HG03354 (cell line): ENCODE measurements at regions not wholly inside any gene's neighbourhood (a gene's known extent, or its start where the extent isn't known, plus 50 kb on each side); places are given as distances from the start of the nearest gene placed in this dataset.

Experiments used
- ATAC-seq: cut with Tn5 transposase; IDR thresholded peaks from one replicate; pipeline ENCODE4 v1.9.1; 2021; ENCODE audit warnings: mild to moderate bottlenecking; ENCODE audit not compliant: unreplicated experiment, poor library complexity, severe bottlenecking

DNA sequence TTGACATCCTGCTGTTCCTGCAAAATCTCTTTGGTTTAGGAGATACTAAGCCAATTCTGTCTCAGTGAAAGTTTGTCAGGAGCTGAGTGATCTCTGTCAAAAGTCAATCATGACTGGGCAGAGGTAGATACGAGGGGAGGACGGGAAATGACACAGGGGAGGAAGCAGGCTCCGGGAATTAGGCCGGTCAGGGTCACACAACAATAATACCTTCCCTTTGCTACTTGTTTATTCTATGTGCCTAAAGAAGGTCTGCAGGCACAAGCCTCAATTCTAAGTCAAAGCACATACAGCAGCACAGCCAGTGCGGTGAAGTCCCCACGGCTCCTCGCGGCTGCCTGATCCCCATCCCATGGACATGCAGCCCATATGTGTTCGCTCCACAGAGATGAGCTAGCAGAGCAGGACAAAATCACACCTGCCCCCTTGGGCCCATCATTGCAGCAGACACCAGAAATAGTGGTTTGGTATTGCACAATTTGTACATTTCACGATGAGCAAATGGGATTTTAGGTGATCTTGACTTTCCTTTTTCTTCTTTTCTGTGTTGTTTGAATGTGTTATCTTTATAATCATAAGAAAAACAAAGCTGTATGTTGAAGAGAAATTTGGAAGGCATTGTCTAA is 141.4 kb downstream of the VAPA start:
- ATAC-seq: no peak

- ATAC-seq: no peak
Measured at GRCh38 chr18:10056506-10056905, 142.7 kb downstream of the VAPA start.

- no peak for ATAC-seq
Measured at GRCh38 chr18:10057401-10057893, 143.6 kb downstream of the VAPA start.

DNA sequence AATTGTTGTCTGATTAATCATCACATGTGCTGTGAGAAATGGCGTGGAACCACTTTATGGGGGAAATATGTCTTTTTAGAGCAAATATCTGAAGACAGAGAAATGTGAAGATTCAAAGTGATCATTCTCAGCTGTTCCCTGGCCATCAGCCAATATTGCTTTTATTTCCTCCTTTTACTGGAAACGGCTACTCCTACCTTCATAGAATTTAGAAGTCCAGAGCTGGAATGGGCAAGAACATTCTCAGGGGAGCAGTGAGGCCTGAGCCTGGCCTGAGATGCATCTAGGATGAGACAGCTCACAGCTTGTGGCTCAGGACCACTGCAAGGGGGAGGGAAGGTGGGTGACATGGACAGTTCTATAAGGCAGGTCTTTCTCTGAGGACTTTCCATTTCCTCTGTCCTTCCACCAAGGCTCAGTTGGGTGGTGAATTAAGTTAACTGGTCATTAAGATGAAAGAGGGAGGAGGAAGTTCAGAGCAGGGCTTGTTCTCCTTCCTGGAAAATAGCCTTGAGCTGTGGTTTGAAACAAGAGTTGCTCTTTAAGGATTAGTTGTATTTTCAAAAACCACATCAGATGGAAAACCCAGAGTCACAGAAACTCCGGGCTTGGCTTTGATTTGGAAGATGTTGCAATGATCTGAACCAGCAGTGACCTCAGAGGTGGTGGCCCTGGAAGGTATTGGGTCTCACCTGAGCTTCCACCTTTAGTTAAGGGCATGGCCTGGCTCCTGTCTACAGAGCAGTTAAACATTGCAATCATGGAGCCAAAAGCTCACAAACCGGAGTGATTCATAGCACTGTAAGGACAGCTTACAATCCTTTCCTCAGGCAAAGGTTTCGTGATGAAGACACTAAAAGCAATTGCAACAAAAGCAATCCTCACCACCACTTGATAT is 144.3 kb downstream of the VAPA start:
- no peak for ATAC-seq

- no peak for ATAC-seq
Measured at GRCh38 chr18:10059610-10060468, 146.0 kb downstream of the VAPA start.

- no peak for ATAC-seq
Measured at GRCh38 chr18:10060469-10060782, 146.6 kb downstream of the VAPA start.

DNA sequence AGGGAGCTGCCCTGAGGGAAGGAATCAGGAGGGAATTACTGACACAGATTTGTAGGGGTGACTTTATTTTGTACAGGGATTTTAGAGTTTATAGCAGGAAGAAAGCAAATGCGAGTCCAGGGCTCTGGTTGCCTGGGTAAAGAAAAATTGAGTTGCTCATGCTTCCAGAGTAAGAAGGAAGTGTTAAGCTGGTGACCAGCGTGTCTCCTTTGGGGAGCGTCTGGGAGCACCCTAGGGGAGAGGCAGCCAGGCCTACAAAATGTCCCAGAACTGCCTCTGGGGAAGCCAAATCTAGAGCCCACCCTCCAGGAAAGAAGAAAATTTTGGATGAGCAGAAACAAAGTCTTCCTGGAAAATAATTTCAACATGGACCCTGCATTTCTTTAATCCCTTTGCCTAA is 147.0 kb downstream of the VAPA start:
- no peak for ATAC-seq

DNA sequence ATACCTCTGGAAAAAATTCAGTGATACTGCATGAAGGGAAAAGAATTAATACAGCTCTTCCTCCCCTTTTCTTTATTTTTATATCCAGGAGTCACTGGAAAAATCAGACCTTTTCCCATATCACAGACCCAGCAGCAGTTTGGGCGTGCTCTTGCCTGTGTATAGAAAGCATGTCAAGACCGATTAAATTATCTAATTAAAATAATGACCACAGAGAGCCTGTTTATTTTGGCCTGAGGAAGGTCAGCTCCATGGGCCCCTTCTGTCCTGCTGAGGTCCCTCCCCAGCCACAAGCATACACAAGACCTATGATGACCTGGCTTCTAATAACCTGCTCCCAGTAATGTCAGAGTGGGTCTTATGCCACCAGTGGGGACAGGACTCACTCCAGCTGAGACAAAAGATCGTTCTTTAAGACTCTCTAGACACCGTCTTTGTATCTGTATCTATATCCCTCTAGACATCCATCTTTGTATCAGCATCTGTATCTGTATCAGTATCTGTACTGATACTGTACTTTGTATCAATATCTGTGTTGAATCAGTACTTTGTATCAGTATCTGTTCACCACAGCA is 147.8 kb downstream of the VAPA start:
- no peak for ATAC-seq

DNA sequence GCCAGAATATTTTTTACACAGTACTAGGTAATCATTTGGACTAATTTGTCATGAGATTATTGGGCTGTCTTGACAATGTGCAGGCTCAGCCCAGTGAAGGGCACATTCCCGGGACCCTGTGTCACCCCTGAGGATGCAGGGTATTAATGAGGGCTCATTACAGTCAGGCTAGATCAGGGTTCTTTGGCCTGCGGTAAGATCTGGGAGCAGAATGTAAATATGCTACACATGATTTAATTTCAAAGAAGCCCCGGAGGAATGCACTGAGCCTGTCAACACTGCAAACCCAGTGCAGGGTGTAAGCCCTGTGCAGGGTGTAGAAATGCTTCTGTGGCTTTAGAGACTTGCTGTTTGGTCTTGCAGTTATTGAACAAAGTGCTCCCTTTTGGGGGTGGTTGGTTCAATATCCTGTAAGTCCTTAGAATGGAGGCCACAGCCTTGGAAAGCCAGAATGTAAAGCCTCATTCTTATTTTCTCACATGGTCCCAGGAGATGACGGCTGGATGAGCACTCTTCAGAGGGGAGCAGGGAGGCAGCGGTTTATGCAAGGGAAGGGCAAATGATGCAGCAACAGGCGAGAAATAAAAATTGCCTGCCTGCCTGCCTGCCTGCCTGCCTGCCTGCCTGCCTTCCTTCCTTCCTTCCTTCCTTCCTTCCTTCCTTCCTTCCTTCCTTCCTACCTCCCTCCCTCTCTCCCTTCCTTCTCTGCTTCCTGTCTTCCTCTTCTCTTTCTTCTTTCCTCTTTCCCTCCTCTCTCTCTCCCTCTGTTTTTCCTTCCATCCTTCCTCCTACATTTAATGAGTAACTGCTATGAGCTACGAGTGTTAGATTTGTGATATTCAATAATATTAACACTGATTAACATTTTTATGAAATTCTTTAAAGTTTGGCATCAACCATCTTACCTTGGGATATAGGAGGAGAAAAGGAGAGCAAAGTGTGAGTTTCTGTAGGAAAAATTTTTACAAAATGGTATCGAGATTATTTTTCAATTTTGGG is 148.8 kb downstream of the VAPA start:
- ATAC-seq: no peak

DNA sequence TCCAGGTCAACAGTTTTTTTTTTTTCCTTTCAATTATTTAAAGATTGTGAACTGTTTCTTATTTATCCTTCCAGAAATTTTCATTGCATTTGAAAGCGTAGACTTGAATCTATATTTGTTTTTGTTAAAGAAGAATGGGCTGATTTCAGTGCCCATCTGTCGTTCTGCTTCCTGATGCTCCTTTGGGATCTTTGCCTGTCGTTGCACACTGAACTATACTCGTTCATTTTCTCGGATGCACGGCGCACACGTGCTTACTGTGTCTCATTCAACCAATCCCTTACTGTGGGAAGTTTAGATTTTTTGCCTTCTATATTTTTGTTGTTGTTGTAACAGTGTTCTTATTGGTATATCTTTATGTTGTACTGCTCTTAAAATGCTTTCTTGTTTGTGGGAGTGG is 149.7 kb downstream of the VAPA start:
- no peak for ATAC-seq

DNA sequence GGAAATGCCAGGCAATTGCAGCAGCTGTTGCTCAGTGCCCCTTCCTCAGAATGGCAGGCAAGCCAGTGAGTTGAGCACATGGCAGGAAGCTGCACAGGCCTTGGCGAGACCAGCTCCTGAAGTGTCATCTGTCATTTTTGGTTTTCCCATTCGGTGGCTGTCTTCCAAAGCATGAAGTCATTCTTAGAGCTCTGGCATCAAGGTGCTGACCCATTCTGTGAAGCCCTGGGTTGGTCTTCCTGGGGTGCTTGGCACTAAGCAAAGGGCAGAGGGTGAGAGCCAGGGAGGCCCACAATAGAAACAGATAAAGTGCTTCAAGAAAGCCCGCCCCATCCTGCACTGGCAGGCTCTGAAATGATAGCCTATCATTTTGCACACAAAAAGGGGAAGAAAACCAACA is 150.5 kb downstream of the VAPA start:
- no peak for ATAC-seq

DNA sequence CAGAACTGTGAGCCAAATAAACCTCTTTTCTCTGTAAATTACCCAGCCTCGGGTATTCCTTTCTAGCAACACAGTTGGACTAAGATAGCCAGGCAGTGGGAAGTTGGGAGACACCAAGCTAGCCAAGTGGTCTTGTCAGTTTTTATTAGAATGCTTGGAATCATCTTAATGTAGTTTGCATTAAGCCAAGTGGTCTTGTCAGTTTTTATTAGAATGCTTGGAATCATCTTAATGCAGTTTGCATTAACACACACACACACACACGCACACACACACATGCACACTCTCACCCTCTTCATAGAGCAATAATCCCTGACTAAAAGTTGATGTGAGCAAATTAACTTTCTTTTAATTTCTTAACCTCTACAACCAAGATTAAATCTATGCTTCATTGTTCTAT is 151.5 kb downstream of the VAPA start:
- ATAC-seq: no peak

GRCh38 chr18:10067670-10068659 is 154.1 kb downstream of the VAPA start:
- ATAC-seq: no peak

DNA sequence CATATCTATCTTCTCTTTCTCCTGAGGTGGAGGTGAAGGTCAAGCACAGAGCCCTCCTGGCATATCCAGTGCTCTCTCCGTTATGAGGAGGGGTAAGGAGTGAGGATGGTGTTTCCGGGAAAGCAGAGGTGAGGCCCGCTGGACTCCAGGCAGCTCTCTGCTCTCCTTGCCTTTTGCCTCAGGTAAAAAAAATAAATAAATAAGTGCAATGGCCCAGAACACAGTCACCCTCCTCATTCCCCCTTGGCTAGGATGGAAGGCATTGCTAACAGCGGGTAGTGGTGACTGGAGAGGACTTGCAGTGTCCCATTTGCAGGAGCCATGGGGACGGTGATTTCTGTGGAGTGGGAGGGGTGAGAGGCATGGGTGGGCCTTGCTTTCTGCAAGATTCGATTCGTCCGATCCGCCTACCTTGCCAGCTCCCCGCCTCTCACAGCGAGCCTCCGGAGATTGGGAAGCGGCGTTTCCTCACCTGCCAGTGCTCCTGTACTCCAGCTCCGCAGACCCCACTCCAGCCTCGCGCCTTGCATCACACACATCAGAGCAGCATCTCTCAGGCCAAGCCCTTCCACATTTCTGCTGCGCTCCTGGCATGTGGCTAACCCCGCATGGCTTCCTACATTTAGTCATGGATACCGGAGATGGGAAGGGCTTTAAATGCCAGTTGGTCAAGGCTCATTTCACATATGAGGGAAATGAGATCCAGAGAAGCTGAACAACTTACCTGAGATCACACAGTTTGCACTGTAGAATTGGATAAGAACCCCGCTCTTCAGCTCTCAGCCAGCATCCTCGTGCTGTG is 155.2 kb downstream of the VAPA start:
- no peak for ATAC-seq

DNA sequence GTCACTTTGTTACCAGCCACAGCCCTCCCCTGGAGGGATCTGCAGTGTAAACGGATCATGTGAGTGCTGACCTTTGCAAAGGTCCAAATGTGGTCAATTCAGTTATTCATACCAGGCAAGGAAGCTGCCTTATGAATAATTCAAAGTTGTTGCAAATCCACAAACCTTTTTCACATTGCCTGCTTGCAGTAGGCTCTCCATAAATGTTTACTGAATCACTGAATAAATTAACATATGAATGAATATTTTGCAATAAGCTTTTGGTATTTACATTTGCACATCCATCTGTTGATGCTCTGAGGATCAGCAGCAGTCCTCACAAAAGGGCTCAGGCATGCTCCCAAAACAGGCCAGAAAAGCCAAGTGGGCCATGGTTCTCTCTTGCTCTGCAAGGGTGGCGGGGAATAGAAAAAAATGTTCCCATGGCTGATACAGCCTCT is 156.8 kb downstream of the VAPA start:
- no peak for ATAC-seq

DNA sequence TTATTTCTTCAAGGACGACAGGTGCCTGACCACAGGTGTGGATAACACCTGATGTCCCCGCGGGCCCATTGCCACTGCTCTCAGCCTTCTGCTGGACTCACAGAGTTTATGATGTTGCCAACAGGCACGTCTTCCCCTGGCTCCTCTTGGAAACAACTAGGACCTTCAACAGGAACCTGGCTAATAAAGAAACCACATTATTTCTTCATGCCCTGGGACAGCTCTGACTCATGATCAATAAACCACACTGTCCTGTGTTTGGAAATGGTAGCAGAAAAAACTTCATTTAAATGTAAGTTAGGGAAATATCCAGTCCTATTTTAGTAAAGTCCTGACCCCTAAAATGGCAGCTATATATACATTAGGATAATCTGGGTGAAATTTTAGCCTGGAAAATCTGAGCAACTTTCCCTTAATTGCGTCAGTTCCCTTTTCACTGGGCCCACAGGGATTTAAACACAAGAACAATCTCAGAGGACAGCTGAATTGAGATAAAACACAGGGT is 158.9 kb downstream of the VAPA start:
- no peak for ATAC-seq

GRCh38 chr18:10074110-10074509 is 160.3 kb downstream of the VAPA start:
- no peak for ATAC-seq
